Tibial nerve (tissue), 4 donors: ENCODE measurements at regions not wholly inside any gene's neighbourhood (a gene's known extent, or its start where the extent isn't known, plus 50 kb on each side); places are given as distances from the start of the nearest gene placed in this dataset.

Experiments
- CTCF ChIP-seq, 5 experiments: fragments of 200-600 bp in 3 of 5; fragments of 450-650 bp in 2 of 5; sonication (generic) in 3 of 5; IDR thresholded peaks; one replicate each; pipeline ENCODE4 v1.5.1; 2016 to 2019; ENCODE audit warnings: antibody characterized with exemption in 5 of 5, mild to moderate bottlenecking in 3 of 5, moderate library complexity in 2 of 5
- EP300 ChIP-seq, 2 donors: sonication (generic); formaldehyde crosslinking; IDR thresholded peaks; one replicate each; pipeline ENCODE4 v1.6.1; 2017; ENCODE audit warnings: antibody characterized with exemption in 2 of 2, mild to moderate bottlenecking in 1 of 2
- POLR2A ChIP-seq, 2 donors: fragments of 450-650 bp; IDR thresholded peaks; one replicate each; pipeline ENCODE4 v1.6.1; 2017; ENCODE audit warnings: antibody characterized with exemption in 2 of 2, mild to moderate bottlenecking in 2 of 2, moderate library complexity in 2 of 2

- TF ChIP-seq EP300 (IDR thresholded peaks at IDR 0.05): no peak
- no peak for TF ChIP-seq CTCF (IDR thresholded peaks at IDR 0.05)
- no peak for TF ChIP-seq POLR2A (IDR thresholded peaks at IDR 0.05)
Observed at GRCh38 chr7:69431626-69432025, 166.6 kb upstream of the AUTS2 start.
